HG02588 (cell line): ENCODE measurements at regions not wholly inside any gene's neighbourhood (a gene's known extent, or its start where the extent isn't known, plus 50 kb on each side); places are given as distances from the start of the nearest gene placed in this dataset.
"Not testable (repeated sequence)": the region's sequence is repeated elsewhere in the genome, so short reads cannot be mapped to it uniquely, and the experiment has no call there.

ENCODE experiments used
- ATAC-seq: cut with Tn5 transposase; IDR thresholded peaks from one replicate; pipeline ENCODE4 v1.9.1; 2021; ENCODE audit warnings: mild to moderate bottlenecking, moderate library complexity; ENCODE audit not compliant: unreplicated experiment

DNA sequence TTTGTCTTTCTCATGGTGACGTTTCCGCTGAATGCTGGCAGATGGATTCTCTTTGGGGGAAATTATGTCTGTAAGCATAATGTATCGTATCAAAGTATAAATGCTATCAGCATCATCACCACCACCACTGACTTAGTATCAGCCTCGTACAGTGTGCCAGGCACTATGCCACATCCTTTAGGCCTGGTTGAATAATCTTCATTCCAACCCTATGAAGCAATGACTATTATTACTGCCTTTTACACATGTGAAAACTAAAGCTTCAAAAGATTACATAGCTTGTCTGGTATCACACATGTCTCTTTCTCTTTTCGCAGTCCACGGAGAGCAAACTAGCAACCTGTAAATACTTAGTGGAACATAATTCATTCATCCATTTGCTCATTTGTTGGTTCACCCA lies 166.7 kb upstream of the PRICKLE2 start:
- no peak for ATAC-seq

DNA sequence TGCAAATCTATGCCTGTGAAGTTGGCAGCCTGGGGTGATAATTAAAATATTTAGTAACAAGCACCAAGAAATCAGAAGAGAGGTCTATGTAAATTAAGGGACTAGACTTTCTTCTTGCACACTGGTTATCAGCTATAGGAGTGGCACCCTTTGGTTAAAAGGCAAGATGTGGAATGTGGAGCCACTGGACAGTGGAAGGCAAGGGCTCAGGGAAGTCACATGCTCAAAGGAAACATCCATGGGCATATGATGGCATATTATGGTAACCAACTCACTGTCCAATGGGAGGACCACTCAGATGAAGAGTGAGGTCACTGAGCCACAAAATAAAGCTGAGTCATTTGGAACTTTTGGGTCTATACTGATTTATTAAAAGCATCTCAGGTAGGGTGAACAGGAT lies 165.6 kb upstream of the PRICKLE2 start:
- no peak for ATAC-seq

DNA sequence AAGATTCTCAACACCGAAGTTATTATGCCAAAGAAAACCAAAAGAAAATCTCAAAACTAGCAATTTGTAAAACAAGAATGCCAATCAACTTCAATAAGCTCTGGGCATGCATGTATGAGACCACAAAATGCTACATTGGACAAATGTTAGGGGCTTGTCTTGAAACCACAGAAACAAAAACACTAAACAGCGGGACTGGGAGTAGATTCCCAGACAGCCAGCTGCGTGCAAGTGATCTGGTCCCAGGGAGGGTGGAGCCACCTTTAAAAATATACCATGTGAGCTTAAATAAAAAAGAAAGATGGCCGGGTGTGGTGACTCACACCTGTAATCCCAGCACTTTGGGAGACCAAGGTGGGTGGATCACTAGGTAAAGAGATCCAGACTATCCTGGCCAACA lies 163.6 kb upstream of the PRICKLE2 start:
- ATAC-seq = no peak

DNA sequence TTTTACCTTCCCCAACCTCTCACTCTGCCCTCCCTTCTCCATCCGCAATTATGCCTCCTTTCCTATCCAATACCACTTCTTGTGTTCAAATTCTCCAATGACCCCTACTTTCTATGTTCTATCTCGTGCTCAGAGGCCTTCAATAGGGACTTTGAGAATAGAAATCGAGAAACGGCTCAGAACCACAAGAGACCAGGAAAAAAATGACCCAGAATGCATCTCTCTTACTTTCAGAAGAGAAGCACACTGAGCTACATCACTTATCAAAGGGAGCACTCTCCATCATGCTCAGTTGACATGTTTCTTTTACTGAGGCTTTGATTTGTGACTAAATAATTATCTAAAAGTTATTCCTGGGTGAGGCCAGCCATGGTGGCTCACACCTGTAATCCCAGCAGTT lies 162.4 kb upstream of the PRICKLE2 start:
- ATAC-seq = no peak

DNA sequence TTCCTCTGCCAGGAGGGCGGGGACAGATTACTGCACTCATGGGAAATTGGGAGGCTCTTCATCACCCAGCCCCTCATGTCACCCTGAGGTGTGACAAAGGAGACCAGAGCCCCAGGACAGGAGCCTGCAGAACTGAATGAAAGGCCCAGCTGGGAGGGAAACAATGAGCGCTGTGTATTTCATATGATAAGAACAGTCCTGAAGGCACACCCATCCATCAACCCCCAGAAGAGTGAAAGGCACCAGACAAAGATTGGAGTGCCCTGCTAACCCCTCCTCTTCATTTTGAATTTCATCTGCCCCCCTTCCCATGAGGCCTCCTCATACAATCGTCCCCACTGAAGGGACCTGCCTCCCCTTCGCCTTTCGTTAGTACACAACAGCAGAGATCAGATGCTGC lies 160.0 kb upstream of the PRICKLE2 start:
- ATAC-seq = no peak

DNA sequence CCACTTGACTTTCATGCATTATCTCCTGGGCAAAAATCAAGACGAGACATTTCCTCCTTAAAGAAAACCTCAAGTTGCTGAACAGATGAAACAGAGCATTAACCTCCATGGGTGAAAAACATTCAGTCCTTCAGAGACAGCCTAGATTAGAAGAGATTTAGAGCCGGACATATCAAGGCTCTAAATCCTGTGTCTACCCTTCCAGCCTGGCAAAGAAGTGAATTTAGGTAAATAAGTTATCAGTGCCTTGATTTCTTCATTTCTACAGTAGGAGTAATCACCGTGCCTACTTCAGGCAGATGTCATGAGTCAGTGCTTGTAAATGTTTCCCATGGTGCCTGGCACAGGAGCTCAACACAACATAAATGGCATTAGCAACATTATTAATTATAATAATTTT lies 159.3 kb upstream of the PRICKLE2 start:
- ATAC-seq = no peak

DNA sequence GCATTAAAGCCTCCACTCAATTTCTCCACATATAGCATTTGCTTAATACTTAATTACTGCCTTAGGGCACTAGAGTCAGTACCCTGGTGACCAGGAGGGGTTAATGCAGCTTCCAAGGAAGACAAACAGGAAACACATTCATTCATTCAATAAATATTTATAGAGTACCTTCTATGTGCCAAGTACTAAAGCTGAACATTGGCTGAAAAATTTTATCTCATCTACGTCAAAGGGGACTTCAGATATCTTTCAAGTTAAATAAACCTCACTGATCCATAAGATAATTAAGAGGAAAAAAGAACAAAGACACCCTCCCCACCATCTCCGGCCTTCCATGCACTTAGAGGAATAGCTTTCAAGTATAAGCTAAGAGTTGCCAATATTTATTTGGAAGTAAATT lies 156.9 kb upstream of the PRICKLE2 start:
- ATAC-seq = no peak

DNA sequence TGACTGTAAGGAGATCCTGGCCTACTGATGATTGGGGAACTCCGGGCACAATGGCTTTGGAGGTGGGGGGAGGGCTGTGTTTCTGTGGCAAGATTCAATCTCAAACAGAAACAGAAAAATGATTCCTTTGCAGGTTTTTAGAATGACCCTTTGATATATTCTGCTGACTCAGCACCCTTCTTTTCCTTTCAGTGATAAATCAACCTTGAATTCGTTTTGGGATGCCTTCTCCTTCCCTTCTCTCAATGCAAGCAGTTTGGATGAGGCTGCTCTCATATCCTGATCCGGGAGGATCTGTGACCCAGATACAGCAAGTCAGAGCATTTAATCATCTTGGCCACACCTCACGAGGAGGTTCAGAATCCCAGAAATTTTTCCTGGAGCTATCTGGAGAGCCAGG lies 156.1 kb upstream of the PRICKLE2 start:
- no peak for ATAC-seq

GRCh38 chr3:64380546-64380945 lies 155.3 kb upstream of the PRICKLE2 start:
- ATAC-seq = no peak

GRCh38 chr3:64379221-64379620 lies 154.0 kb upstream of the PRICKLE2 start:
- no peak for ATAC-seq

GRCh38 chr3:64377942-64378341 lies 152.7 kb upstream of the PRICKLE2 start:
- no peak for ATAC-seq

DNA sequence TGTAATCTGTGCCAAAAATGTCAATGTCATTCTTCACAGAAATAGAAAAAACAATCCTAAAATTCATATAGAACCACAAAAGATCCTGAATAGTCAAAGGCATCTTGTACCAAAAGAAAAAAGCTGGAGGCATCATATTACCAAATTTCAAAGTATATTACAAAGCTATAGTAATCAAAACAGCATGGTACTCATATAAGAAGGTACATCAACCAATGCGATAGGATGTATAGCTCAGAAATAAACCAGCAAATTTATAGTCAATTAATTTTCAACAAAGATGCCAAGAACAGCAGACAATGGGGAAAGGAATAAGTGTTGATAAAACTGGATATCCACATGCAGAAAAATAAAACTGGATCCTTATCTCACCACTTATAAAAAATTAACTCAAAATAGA lies 150.5 kb upstream of the PRICKLE2 start:
- ATAC-seq = no peak

GRCh38 chr3:64369390-64369789 lies 144.1 kb upstream of the PRICKLE2 start:
- no peak for ATAC-seq

DNA sequence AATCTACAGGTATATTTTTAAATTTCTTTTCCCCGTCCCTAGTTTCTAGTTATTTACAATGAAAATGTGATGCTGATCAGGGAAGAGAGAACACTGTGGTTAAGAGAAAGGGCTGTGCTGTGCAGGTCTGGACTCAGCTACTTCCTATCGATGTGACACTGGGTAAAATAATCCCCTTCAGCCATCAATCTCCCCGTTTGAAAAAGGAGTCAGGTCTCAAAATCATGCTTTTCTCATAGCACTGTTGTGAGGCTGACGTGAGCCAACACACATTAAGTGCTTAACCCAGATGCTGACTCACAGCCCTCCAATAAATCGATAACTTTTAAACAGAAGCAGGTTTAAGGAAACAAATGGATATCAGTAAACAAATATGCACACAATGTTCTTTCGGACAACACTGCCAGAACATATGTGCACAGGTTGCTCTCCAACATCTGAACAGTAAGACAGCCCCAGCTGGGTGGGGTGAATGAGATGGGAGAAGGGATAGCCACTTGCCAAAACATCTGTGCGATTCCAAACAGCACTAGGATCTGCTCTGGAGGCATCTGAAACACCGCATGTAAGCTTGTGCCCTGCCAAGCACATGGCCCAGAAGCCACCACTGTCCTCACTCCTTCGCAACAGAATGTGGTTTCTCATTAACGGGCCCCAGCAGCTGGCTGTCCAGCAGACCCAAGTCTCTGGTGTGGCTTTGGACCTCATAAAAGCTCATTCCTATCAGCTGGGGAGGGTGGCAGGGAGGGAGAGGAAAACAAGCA lies 143.2 kb upstream of the PRICKLE2 start:
- no peak for ATAC-seq

- ATAC-seq = no peak
Measured at GRCh38 chr3:64365877-64366276, 140.6 kb upstream of the PRICKLE2 start.

DNA sequence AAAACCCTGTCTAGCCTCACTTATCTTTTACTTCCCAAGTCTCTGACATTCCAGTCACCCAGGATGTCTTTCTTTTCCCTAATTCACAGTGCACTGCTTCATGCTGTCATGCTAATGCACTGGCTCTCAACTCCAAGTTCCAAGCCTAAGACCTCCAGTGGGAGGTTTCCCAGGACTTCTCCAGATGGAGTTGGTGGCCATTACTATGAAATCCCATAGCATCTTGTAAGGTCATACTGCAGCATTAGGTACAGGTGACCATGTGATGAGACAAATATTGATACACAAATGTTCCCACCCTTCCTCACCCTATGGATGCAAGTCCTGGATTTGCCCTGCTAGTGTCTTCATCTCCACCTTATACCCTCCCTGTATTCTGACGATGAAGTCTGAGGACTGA lies 138.6 kb upstream of the PRICKLE2 start:
- ATAC-seq = no peak

DNA sequence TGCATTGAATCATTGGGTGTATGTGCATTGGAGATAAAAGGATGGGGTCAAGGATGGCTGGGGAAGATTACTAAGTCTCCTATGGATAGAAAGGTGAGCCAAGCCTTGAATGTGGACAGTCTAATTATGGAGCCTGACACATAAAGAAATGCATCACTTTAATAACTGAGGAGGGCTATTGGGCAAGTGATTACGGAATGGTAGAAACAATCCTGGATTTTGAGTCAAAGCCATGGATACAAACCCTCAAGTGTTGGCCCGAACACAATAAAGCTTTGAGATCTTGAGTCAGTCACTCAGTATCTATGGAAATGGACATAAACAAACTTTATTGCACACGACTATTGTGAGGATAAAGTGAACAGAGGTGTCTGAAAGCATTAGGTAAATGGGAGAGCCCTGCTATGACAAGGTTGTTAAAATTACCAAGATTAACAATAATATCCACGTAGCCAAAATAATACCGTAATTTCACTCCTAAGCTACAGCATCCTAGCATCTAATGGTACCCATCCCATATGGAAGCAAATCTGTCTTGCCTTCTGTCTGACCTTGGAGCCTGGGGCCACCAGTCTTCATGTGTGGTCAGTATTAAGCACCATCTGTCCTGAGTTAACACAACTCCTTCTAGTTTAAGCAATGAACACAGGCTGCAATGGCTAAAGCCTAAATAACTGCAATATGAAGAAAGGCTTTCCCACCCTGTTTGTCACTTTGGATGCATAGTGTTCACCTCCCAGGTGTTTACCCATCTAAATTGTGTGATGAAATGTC lies 136.9 kb upstream of the PRICKLE2 start:
- ATAC-seq = no peak

DNA sequence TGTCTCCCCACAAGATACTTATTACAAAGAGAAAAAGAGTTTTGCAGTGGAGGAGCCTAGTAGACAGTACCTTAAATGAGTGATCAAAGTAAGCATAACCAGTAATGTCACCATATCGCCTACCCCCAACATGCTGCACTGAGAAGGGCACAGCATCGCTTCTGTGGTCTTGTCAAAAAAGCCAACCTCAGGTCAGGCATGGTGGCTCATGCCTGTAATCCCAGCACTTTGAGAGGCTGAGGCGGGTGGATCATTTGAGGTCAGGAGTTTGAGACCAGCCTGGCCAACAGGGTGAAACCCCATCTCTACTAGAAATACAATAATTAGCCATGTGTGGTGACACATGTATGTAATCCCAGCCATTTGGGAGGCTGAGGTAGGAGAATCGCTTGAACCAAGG lies 135.8 kb upstream of the PRICKLE2 start:
- ATAC-seq = not testable (repeated sequence)

- no peak for ATAC-seq
Measured at GRCh38 chr3:64360280-64360679, 135.0 kb upstream of the PRICKLE2 start.

GRCh38 chr3:64359735-64360134 lies 134.5 kb upstream of the PRICKLE2 start:
- ATAC-seq = no peak

DNA sequence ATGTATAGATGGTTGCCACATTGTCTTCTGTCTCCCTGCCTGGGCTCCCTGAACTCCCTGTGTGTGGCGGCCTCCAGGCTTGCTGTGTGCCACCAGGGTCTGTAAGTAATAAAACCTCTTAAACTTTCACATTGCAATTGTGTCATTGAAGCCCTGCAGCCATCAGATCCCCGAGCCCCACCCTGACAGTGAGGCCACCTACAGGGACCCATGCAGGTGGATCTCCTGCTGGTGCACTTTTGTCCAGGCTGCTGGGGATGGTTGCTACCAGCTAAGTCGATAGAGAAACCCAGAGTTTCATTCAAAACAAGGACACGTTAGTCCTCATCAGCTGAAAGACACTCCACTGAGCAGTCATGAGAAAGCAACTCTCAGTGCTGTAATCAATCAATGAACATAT lies 133.6 kb upstream of the PRICKLE2 start:
- no peak for ATAC-seq

DNA sequence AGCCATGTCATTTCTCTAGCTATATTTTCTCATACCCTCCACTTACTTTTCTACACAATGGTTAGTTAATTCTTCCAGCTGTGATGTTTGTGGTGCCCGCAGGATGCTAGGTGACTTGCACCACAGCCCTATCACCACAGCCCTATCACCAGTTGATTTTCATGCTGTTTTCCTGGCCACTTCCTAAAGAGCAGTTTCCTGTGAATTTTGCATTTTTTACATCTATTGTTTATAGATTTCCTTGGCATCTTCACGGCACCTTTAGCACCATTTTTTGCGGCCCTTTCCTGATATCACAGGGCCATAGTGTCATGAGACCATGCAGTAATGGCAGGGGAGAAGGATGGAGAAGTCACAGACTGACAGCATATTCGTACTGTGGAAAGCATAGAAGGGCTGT lies 132.9 kb upstream of the PRICKLE2 start:
- no peak for ATAC-seq

DNA sequence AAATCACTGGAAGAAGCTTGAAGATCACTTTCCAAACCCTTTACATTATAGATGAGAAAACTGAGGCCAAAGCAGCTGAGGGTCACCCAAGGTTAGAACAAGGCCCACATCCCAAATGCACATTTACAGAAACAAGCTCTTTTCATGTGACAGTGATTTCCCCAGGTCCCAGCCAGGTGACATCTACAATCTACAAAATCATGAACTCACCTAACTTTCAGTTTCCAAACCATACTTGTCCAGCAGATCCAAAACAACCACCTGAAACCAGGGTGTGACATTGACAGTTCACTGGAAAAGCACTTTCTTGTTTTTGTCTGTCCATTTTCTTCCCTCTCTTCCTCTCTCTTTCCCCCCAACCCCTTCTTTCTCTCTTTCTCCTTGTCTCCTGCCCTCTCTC lies 132.2 kb upstream of the PRICKLE2 start:
- no peak for ATAC-seq
